HCT116 (cell line): ENCODE measurements at regions not wholly inside any gene's neighbourhood (a gene's known extent, or its start where the extent isn't known, plus 50 kb on each side); places are given as distances from the start of the nearest gene placed in this dataset.

Experiments
- CTCF ChIP-seq, 3 experiments: fragments of 200-600 bp in 1 of 3; sonication (generic) in 1 of 3; IDR thresholded peaks in 2 of 3; conservative IDR thresholded peaks in 1 of 3; 2 replicates each; pipeline ENCODE4 v1.5.1; 2012 to 2017; ENCODE audit warnings: low read depth in 2 of 3, low read length in 2 of 3, antibody characterized with exemption in 1 of 3, borderline replicate concordance in 1 of 3, control low read depth in 1 of 3, mild to moderate bottlenecking in 1 of 3, mixed read lengths in 1 of 3, mixed run types in 1 of 3, moderate library complexity in 1 of 3; ENCODE audit not compliant: insufficient read depth in 1 of 3
- EZH2 ChIP-seq: fragments of 200-600 bp; sonication (generic); IDR thresholded peaks from 2 replicates; pipeline ENCODE4 v1.6.1; 2017; ENCODE audit warnings: antibody characterized with exemption, mixed run types
- EZH2phosphoT487 ChIP-seq: fragments of 200-600 bp; IDR thresholded peaks from 2 replicates; pipeline ENCODE4 v1.6.1; 2018; ENCODE audit warnings: antibody characterized with exemption, borderline replicate concordance
- REST ChIP-seq: IDR thresholded peaks from 2 replicates; pipeline ENCODE4 v1.6.1; 2012; ENCODE audit warnings: low read depth
- SP1 ChIP-seq: IDR thresholded peaks from 2 replicates; pipeline ENCODE4 v1.6.1; 2012; ENCODE audit warnings: low read depth
- SRF ChIP-seq: IDR thresholded peaks from 2 replicates; pipeline ENCODE4 v1.6.1; 2012; ENCODE audit warnings: low read depth
- YY1 ChIP-seq: IDR thresholded peaks from 2 replicates; pipeline ENCODE4 v1.6.1; 2011; ENCODE audit warnings: low read length, low read depth, moderate library complexity, mild to moderate bottlenecking; ENCODE audit not compliant: insufficient replicate concordance; ENCODE audit errors: extremely low read depth
- ZBTB33 ChIP-seq: IDR thresholded peaks from 2 replicates; pipeline ENCODE4 v1.6.1; 2011; ENCODE audit warnings: mild to moderate bottlenecking, low read length, moderate library complexity; ENCODE audit not compliant: insufficient replicate concordance; ENCODE audit errors: extremely low read depth
- ZFX ChIP-seq: fragments of 450-650 bp; IDR thresholded peaks from 2 replicates; pipeline ENCODE4 v1.6.1; 2017

GRCh38 chr10:26938578-26938977, 77.8 kb upstream of the ABI1 start:
- TF ChIP-seq SP1 = no peak
- TF ChIP-seq REST = no peak
- TF ChIP-seq CTCF (IDR thresholded peaks at IDR 0.05 in 2 of 3, conservative IDR thresholded peaks at IDR 0.05 in 1 of 3; ENCODE audit: borderline replicate concordance in 1 of 3, insufficient read depth in 1 of 3, low read depth in 2 of 3, low read length in 2 of 3) = no peak
- no peak for TF ChIP-seq EZH2
- no peak for TF ChIP-seq ZFX
- no peak for TF ChIP-seq EZH2phosphoT487
- no peak for TF ChIP-seq YY1
- no peak for TF ChIP-seq ZBTB33
- TF ChIP-seq SRF = no peak
